HepG2 (cell line): ENCODE measurements at regions not wholly inside any gene's neighbourhood (a gene's known extent, or its start where the extent isn't known, plus 50 kb on each side); places are given as distances from the start of the nearest gene placed in this dataset.
"Not testable (repeated sequence)": the region's sequence is repeated elsewhere in the genome, so short reads cannot be mapped to it uniquely, and the experiment has no call there.

Experiments
- ATAC-seq: fragments of 200-7000 bp; cut with Tn5 transposase; 3 replicates; pipeline ENCODE4 v1.9.1; 2020; ENCODE audit warnings: mild to moderate bottlenecking, moderate library complexity
- BruUV-seq: library from RNA; stranded (reverse); fragments of 400-500 nt; replicated peaks from 2 replicates; lab custom pipeline; 2021; lab: Mats Ljungman, UMichigan
- CTCF ChIA-PET: fragments of 300-600 bp; formaldehyde crosslinking; extraction: SDS; loops from one replicate; lab custom pipeline; 2021; ENCODE audit warnings: low total read pairs, inconsistent platforms, low intra/inter-chr PET ratio; lab: Yijun Ruan, JAX
- POLR2A ChIA-PET: fragments of 350-600 bp; sonication (Branson Sonifier 250); formaldehyde crosslinking; loops from one replicate; lab custom pipeline; 2020; ENCODE audit warnings: antibody characterized with exemption, inconsistent platforms; lab: Yijun Ruan, JAX
- DNase-seq: peaks from one replicate; pipeline ENCODE4 v3.0.0-alpha.2; 2015; ENCODE audit warnings: low spot score
- FAIRE-seq: peaks from 3 replicates; lab custom pipeline; 2011; peaks lifted over from hg19 to GRCh38; lab: Jason Lieb, UNC
- H2AFZ ChIP-seq: one replicate; pipeline ENCODE4 v1.6.1; 2011; ENCODE audit warnings: low read length, inconsistent platforms
- H3K27ac ChIP-seq: fragments of 300-600 bp; 3 replicates; pipeline ENCODE4 v1.8.0; 2011; ENCODE audit warnings: mixed run types, mild to moderate bottlenecking, mixed read lengths, low read length, inconsistent platforms; ENCODE audit not compliant: insufficient read depth; ENCODE audit errors: extremely low read length
- H3K27me3 ChIP-seq, 2 experiments: fragments of 200-600 bp in 1 of 2; 2 replicates in 1 of 2; 3 replicates in 1 of 2; pipeline versions ENCODE4 v1.6.0 to v1.8.0; 2011; ENCODE audit warnings: low read length in 2 of 2, mild to moderate bottlenecking in 2 of 2, moderate library complexity in 2 of 2, inconsistent platforms in 1 of 2; ENCODE audit not compliant: insufficient read depth in 2 of 2, control insufficient read depth in 1 of 2
- H3K36me3 ChIP-seq, 2 experiments: fragments of 200-600 bp in 1 of 2; replicated peaks in 1 of 2; 2 replicates in 1 of 2; 3 replicates in 1 of 2; pipeline versions ENCODE4 v1.5.1 to v1.8.0; 2011; ENCODE audit warnings: low read length in 2 of 2, inconsistent platforms in 1 of 2; ENCODE audit not compliant: insufficient read depth in 2 of 2, control insufficient read depth in 1 of 2
- H3K4me1 ChIP-seq: 2 replicates; pipeline ENCODE4 v1.5.1; 2012; ENCODE audit warnings: low read length, inconsistent platforms; ENCODE audit not compliant: insufficient read depth
- H3K4me2 ChIP-seq: 2 replicates; pipeline ENCODE4 v1.6.0; 2011; ENCODE audit warnings: low read depth, low read length, inconsistent platforms
- H3K4me3 ChIP-seq, 3 experiments: fragments of 200-600 bp in 1 of 3; sonication (generic), shearing (Covaris generic) in 1 of 3; replicated peaks in 1 of 3; 2 replicates each; pipeline ENCODE4 v1.5.1; 2011 to 2016; ENCODE audit warnings: low read length in 3 of 3, inconsistent platforms in 2 of 3, low read depth in 2 of 3, mild to moderate bottlenecking in 2 of 3, control low read depth in 1 of 3, mixed read lengths in 1 of 3; ENCODE audit not compliant: insufficient read depth in 1 of 3
- H3K79me2 ChIP-seq: one replicate; pipeline ENCODE4 v1.6.1; 2011; ENCODE audit warnings: low read length, inconsistent platforms; ENCODE audit not compliant: insufficient read depth
- H3K9ac ChIP-seq: 2 replicates; pipeline ENCODE4 v1.6.0; 2011; ENCODE audit warnings: mild to moderate bottlenecking, low read depth, low read length, inconsistent platforms; ENCODE audit not compliant: insufficient read depth
- H3K9me3 ChIP-seq: 2 replicates; pipeline ENCODE4 v1.5.1; 2012; ENCODE audit warnings: mild to moderate bottlenecking, low read length
- H4K20me1 ChIP-seq: 2 replicates; pipeline ENCODE4 v1.6.0; 2011; ENCODE audit warnings: inconsistent platforms, mild to moderate bottlenecking, low read length, moderate library complexity; ENCODE audit not compliant: insufficient read depth
- KLF16 ChIP-seq, 2 experiments: sonication (generic) in 1 of 2; formaldehyde crosslinking in 1 of 2; IDR thresholded peaks; 2 replicates each; pipeline versions ENCODE4 v1.6.1 to v1.8.0; 2016 to 2023; ENCODE audit warnings: missing genetic modification reagents in 2 of 2, missing compliant biosample characterization in 1 of 2
- MYPOP ChIP-seq: sonication (generic); formaldehyde crosslinking; IDR thresholded peaks from 2 replicates; pipeline ENCODE4 v1.8.1; 2023; ENCODE audit warnings: mild to moderate bottlenecking, moderate library complexity, missing genetic modification reagents
- NAIF1 ChIP-seq: sonication (generic); formaldehyde crosslinking; IDR thresholded peaks from 2 replicates; pipeline ENCODE4 v1.5.0; 2020; ENCODE audit warnings: mild to moderate bottlenecking, missing genetic modification reagents, borderline replicate concordance
- ZNF12 ChIP-seq: sonication (generic); formaldehyde crosslinking; IDR thresholded peaks from 2 replicates; pipeline ENCODE4 v1.5.0; 2020; ENCODE audit warnings: missing genetic modification reagents
- ZNF549 ChIP-seq: sonication (generic); formaldehyde crosslinking; IDR thresholded peaks from 2 replicates; pipeline ENCODE4 v1.5.0; 2020; ENCODE audit warnings: missing genetic modification reagents
- ZNF556 ChIP-seq: sonication (generic); formaldehyde crosslinking; IDR thresholded peaks from 2 replicates; pipeline ENCODE4 v1.4.0; 2020; ENCODE audit warnings: mild to moderate bottlenecking, missing genetic modification reagents, borderline replicate concordance
- ZNF720 ChIP-seq: sonication (generic); formaldehyde crosslinking; IDR thresholded peaks from 2 replicates; pipeline ENCODE4 v1.4.0; 2020; ENCODE audit warnings: missing genetic modification reagents
- WGBS: methylation state at CpG from one replicate; pipeline ENCODE4 v1.1.6; 2017; ENCODE audit warnings: low lambda C conversion rate; 5-methylcytosine and 5-hydroxymethylcytosine counted together
- in situ Hi-C: cut with HindIII; loops from 2 replicates; pipeline ENCODE4 v1.10.0; 2017; ENCODE audit warnings: low pct_unique_long_range_greater_than_20kb; ENCODE audit not compliant: extremely low pct_ligation_motif_present
- intact Hi-C: fragments of 100-400 bp; cut with micrococcal nuclease; formaldehyde crosslinking; loops from one replicate; pipeline ENCODE4 v1.10.0; 2022; ENCODE audit not compliant: unreplicated experiment

- no peak for TF ChIP-seq MYPOP (CRISPR knock-in tag)
- TF ChIP-seq ZNF720 (CRISPR knock-in tag): no peak
- TF ChIP-seq ZNF556 (CRISPR knock-in tag): no peak
- no peak for TF ChIP-seq ZNF549 (CRISPR knock-in tag)
- no peak for TF ChIP-seq NAIF1
- no peak for TF ChIP-seq ZNF12
- TF ChIP-seq KLF16 (CRISPR knock-in tag; IDR thresholded peaks at IDR 0.05): no peak
- TF ChIP-seq, all 625 proteins: peak for 0
These were observed 75.1 kb downstream of the TEX35 start (continued) for GRCh38 chr1:178587975-178588374.

- in situ Hi-C loops, CTCF ChIA-PET, H3K27ac ChIP-seq, FAIRE-seq, H3K9me3 ChIP-seq, H3K4me1 ChIP-seq, H3K79me2 ChIP-seq, ATAC-seq, H3K4me3 ChIP-seq, H3K27me3 ChIP-seq, H3K9ac ChIP-seq, H4K20me1 ChIP-seq, POLR2A ChIA-PET, H2AFZ ChIP-seq, intact Hi-C loops, DNase-seq, H3K36me3 ChIP-seq, H3K4me2 ChIP-seq, BruUV-seq: not testable (repeated sequence)
- WGBS: 64% methylated on average over 3 of the region's 3 CpGs
These were observed 76.1 kb downstream of the TEX35 start for GRCh38 chr1:178589042-178589441.

- in situ Hi-C loops, H2AFZ ChIP-seq, H3K27me3 ChIP-seq, H3K27ac ChIP-seq, ATAC-seq, H3K9ac ChIP-seq, H3K4me2 ChIP-seq, CTCF ChIA-PET, POLR2A ChIA-PET, H3K9me3 ChIP-seq, intact Hi-C loops, H4K20me1 ChIP-seq, DNase-seq, H3K79me2 ChIP-seq, BruUV-seq, H3K4me1 ChIP-seq, H3K4me3 ChIP-seq, H3K36me3 ChIP-seq, FAIRE-seq: not testable (repeated sequence)
- 48% methylated on average over 1 of the region's 1 CpG for WGBS
These were observed 78.9 kb downstream of the TEX35 start for GRCh38 chr1:178591811-178592210.
